Umbilical cord (tissue), 1 donor: ENCODE measurements at regions not wholly inside any gene's neighbourhood (a gene's known extent, or its start where the extent isn't known, plus 50 kb on each side); places are given as distances from the start of the nearest gene placed in this dataset.

ENCODE experiments used
- DNase-seq: peaks from one replicate; pipeline ENCODE4 v3.0.0-alpha.2; 2015; ENCODE audit warnings: low spot score

DNA sequence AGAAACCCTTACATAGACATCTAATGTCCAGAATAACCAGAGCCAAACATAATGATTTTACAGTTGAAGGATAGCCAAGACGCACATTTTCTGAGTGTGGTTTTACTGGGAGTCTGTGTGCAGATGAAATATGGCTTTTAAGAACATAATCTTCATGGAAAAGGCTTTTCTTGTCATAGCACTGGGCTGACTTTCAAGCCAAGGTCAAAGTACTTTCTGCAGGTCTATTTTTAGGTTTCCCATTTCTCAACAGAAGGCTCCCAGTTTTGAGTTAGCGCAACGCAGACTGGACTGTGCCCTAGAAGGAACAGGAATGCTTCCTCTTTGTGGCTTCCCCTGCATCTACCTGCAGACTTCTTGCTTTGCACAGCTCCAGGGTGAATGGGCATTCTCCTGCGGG is 92.3 kb upstream of the UPP2 start:
- peak; percentile 80 for DNase-seq

DNA sequence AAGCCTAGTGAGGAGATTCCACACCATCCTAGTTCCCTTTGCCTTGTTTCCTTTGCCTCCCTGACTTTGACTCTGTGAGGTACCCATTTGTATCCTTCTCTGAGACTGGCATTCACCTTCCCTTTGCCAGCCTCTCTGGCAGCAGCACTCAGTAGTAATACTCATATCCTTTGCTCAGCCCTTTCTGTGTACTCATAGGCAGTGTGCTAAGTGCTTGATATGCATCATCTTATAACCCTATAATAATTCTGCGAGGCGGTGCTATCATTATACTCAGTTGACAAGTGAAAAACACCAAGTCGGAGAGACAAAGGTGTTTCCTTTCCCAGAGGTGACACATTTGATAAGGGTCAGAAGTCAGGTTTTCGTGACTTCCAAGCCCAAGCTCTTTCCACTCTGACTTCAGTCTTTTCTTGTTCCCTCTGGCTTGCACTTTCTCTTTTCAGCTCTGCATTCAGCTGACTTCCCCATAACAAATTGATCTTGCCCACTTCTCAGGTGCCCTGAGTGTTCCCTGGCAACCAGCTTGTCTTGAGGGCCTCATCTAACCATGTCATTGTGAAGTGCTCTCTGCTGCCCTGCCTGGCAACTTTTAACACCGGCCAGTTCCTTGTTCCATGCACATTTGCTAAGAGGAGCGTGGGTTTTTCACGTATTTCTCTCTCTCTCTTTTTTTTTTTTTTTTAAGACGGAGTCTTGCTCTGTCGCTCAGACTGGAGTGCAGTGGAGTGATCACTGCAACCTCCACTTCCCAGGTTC is 94.5 kb upstream of the UPP2 start:
- no peak for DNase-seq

DNA sequence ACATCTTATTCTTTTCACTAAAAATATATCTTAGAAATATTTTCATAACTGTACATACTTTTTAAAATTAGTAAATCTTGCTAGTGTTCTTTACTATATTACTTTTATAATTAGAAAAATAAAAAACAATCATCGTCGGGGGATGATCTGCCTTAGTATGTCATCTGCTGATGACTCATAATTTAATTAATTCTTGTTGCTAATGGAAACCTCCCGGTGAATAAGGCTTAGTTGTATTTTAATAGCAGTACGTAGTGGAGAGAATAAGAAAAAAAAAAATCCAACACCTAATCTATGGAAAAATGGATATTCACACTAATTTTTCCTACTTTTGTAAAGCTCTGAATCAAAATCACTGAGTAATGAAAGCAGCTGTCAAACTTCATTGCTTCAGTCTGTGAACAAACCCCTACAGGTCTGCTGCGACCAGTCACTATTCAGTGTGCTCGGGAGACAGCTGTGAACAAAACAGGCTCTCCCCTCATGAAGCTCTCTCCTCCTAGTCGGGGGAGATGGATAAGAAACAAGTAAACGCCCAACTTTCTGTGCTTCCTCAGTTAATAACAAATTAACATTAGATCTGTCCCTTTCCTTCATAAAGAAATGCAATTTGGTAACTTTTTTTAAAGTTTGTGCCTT is 97.4 kb upstream of the UPP2 start:
- no peak for DNase-seq

DNA sequence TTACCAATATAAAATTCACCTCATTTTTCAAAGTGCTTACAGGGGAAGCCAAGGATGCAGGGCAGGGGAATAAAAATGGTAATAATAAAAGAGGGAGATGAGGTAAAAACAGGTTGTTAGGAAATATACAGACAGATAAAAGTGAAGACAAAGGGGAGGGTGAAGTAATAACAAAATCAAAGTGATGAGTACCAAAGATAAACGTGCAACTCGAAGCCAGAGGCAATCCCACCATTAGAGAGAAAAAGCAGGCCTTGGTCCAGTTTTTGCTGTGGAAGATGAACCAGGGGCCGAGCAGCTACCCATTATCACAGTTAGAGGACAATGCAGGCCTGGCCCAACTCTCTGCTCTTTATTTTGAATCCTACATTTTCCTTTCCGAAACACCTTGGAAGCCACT is 99.6 kb upstream of the UPP2 start:
- DNase-seq = no peak

DNA sequence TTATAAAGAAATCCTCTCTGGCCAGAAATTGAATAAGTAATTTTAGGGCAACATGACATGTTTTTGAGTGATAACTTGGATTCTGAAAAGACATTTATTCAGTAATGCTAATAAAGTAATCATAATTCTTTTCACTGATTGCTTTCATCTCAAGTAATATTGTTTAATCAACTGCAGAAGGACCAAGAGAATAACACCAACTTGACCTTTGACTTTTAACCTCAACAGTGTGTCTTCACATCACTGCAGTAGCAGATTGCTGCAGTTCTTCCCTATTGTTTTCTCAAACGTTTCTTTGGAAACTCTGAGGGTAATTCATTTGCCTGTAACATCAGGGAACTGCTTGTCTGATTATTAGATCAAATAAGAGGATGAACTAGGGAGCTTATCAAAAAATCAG is 104.9 kb upstream of the UPP2 start:
- DNase-seq = no peak

DNA sequence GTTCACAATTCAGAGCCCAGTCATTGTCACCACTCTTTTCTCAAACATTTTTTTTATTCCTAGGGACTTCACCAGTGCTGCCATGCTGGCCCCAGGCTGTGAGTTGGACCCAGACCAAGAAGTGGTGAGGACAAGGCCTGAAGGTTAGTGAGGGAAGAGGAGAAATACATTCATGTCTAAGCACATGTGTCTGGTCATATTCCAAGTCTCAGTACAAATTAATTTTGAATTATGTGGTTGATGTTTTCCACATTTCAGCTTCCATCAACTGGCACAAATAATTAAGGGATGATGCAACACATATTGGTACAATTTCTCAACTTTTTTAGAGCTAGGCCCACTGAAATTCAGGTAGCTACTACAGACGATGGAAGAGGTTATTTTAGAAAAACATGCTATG is 106.6 kb upstream of the UPP2 start:
- DNase-seq = no peak

DNA sequence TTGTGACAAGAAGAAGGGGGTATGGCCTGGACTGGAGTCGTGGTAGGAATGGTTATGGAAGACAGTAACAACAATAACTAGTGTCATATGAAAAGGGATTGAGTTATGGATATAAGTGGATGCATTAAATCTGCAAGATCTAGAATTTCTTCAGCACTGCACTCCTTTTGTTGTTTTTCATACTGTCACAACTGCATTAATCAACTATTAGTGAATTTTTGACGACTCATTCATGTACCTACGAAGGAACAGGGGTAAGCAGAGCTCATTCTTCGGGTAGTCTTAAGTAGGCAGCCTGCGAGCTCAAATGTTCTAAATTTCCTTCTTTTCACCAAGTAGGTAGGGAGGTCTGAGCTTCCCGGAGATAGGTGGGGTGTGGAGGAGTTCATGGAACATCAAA is 109.7 kb upstream of the UPP2 start:
- DNase-seq = no peak

DNA sequence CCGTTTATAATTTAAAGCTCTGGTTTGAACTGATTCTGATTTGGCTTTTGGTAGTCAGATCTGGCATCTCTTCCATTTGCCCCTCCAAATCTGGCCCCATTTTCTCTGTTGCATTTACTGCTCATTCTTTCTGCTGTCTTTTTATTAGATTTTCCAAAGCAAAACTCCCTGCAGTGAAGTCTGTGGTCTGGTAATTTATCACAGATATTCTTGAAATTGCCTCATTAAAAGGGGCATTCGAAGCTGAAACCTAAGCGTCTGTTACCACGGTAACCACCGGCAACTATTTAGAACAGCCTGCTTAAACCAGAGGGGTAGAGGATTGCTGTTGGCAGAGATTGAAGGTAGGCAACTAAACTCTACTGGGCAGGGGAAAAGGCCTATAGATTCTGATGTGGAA is 111.5 kb upstream of the UPP2 start:
- no peak for DNase-seq

DNA sequence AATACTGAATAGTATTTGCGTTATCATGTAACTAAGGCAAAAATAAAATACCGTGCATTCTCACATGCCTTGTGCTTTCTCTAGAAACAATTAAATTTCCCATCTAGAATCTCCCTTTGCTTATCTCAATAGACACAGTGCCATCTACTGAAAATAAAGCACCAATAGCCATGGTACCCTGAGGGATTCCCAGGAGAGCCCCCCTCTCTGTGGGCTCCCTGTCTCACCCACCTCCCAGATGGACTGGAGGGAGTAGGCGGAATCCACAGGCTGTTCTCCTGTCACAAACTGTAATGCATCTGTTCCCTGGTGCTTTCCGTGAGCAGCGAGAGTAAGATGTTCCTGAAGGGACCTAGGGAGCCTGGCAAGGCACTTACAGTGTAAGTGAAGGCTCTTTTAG is 112.4 kb upstream of the UPP2 start:
- DNase-seq = no peak

DNA sequence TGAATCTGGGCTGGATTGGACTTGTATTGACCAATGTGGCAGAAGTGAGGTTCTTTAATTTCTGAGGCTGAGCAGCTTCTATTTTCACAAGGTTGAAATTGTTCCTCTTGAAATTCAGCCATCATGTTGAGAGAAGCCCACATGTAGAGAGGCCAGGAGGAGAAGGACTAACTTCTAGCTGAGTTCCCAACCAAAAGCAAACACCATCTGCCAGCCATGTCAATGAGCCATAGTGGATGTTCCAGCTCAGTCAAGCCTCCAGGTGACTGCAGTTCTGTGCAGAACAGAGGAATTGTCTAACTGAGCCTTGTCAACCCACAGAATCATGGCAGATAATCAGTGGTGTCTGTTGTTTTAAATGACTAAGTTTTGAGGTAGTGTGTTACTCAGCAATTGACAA is 110.6 kb upstream of the ACVR1 start:
- no peak for DNase-seq

DNA sequence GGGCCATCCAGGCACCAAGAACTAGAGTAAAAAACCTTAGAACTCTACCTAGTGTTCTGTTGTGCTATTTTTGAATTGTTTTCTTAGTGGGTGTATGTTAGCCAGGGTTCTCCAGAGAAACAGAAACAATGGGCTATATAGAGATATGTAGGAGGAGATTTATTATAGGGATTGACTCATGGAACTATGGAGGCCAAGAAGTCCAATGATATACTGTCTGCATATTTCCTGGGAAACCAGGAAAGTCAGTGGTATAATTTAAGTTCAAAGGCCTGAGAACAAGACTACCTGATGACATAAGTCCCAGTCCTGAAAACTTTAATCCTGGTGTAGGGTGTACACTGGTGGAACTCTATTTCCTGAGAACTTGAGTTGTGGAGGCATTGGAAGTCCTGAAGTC is 108.7 kb upstream of the ACVR1 start:
- DNase-seq = no peak

DNA sequence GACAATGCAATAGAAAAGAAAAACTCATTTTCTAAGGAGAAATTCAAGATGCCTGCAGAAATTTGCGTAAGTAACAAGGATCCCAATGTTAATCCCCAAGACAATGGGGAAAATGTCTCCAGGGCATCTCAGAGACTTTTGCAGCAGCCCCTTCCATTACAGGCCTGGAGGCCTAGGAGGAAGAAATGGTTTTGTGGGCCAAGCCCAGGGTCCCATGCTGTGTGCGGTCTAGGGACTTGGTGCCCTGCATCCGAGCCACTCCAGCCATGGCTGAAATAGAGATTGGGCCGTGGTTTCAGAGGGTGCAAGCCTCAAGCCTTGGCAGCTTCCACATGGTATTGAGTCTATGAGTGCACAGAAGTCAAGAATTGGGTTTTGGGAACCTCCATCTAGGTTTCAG is 103.9 kb upstream of the ACVR1 start:
- no peak for DNase-seq

DNA sequence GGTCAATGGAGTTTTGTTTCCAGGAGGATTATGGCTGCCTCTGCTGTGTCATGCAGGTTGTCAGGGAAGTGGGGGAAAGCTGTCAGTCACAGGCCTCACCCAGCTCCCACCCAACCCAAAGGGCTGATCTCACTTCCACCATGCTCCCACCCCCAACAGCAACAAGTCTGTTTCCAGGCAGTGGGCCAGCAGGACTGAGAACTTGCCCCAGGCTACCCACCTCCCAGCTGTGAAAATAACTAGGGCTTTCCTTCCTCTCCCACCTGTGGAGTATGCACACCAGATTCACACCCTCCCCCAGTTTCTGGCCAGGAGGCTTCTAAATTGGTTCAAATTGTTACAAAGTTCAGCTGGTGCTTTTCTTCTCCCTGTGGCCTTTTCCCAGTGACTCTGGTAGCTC is 95.6 kb upstream of the ACVR1 start:
- DNase-seq = no peak

DNA sequence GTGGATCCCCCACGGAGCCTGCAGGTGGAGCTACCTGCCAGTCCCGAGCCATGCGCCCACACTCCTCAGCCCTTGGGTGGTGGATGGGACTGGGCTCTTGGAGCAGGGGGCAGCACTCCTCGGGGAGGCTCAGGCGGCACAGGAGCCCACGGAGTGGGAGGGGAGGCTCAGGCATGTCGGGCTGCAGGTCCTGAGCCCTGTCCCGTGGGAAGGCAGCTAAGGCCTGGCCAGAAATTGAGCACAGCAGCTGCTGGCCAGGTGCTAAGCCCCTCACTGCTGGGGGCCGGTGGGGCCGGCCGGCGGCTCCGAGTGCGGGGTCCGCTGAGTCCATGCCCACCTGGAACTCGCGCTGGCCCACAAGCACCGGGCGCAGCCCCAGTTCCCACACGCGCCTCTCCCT is 91.7 kb upstream of the ACVR1 start:
- DNase-seq = no peak

DNA sequence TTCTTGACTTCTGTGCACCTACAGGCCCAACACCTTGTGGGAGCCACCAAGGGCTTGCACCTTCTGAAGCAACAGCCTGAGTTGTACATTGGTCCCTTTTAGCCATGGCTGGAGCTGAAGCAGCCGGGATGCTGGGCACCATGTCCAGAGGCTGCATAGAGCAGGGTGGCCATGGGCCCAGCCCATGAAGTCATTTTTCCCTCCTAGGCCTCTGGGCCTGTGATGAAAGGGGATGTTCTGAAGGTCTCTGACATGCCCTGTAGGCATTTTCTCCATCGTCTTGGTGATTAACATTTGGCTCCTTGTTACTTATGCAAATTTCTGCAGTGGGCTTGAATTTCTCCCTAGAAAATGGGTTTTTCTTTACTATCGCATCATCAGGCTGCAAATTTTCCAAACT is 83.1 kb upstream of the ACVR1 start:
- no peak for DNase-seq

DNA sequence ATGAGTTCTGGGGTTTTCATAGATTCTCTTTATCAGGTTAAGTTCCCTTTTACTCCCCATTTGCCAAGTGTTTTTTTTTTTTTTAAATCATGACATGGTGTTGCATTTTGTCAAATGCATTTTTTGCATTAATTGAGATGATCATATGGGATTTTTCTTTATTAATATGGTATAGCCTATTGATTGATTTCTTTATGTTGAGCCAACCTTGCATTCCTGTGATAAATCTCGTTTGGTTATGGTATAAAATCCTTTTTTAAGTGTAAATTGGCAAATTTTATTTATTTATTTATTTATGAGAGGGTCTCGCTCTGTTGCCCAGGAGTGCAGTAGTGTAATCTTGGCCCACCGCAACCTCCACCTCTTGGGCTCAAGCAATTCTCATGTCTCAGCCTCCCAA is 81.5 kb upstream of the ACVR1 start:
- no peak for DNase-seq

DNA sequence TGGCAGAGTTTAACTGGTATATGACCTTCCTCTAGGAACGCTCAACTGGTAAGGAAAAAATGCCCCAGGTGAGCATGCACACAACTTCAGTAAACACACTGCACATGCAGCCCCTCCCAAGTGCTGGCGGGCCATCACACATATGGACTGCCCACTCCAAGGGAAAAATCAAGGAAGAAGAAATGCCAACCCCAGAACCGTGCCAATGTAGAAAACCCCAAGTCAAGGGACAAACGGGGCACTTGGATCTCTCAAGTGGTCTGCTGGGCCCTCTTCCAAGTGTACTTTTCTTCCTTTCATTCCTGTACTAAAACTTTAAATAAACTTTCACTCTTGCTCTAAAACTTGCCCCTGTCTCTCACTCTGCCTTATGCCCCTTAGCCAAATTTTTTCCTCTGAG is 76.4 kb upstream of the ACVR1 start:
- DNase-seq = no peak

DNA sequence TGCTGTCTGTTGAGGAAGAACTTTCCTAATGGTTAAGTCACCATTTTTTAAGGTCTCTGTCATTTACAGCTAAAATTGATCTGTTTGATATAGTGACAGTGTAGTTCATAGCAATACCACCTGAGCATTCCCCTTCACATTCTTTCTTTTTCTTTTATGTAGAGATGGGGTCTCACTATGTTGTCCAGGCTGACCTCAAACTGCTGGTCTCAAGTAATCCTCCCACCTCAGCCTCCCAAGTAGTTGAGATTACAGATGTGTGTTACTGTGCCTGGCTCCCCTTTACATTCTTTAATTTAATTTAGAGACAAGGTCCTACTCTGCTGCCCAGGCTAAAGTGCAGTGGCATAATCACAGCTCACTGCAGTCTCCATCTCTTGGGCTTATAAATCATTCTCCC is 72.7 kb upstream of the ACVR1 start:
- DNase-seq = no peak

DNA sequence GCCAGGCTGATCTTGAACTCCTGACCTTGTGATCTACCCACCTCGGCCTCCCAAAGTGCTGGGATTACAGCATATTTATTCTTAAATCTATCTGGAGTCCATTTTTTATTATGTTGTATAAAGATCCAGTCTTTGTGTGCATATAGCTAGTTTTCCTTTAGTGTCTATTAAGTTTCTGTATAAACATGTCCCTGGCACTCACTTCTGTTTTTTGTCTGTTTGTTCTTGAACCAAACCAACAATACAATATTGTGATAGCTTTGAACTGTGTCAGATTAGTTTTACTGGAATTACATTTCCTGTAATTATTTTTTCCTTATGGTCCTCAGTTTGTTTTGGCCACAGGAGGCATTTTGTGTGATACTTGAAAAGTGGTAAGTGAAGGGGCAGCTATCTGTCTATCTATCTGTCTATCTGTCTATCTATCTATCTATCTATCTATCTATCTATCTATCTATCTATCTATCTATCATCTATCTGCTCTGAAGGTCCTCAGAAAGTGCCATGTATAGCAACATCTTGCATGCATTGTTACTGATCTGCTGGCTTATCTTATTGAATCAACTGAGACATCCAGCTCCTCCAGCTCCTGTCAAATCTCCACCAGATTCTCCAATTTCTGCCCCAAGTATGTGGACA is 70.9 kb upstream of the ACVR1 start:
- DNase-seq = no peak

DNA sequence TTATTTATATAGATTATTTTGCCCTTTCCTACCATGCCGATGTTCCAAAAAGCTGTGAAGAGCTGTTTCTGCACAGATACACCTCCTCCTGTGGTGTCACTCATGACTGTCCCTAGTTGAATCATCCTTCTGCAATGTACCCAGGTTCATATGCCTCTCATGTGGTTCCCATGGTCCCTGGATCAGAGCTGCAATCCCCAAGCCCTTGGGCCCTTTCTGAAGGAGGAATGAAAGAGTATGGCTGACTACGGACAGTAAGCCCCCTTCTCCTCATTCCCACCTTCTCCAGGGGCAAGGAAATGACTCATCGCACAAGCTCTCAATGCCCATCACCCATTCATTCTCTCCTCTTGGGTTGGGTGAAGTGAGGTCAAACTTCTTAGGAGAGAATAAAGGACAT is 63.9 kb upstream of the ACVR1 start:
- no peak for DNase-seq

DNA sequence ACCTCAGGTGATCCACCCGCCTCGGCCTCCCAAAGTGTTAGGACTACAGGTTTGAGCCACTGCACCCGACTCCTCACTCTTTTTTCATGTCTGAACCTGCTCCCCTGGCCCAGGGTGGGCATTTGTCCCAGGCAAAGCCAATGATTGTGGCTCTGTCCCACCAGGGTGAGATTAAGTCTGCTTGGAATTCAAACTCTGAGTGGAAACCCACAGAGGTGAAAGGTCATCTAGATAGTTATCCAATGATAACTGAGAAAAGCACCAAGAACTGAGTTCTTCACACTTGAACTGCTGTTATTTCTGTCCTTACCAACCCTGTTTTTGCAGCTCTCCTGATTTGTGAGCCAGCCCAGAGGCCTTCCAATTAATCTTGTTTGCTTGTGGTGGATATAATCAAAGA is 62.4 kb upstream of the ACVR1 start:
- no peak for DNase-seq

DNA sequence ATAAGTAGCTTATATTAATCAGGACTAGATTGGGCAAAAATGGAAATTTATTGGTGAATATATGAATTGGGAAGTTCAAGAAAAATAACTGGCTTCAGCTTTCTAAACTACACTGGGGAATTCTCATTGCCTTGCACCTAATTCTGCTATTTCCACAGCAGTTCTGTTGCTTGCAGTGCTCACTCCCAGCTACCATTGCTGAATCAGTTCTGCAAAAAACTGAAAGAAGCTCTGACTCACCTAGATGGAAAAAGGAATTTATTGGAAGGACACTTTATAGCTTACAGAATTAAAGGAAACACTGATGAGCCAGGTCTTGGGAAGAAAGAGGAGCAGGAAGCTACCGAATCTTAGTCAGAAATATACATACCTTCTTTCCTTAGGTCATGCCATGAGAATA is 60.3 kb upstream of the ACVR1 start:
- no peak for DNase-seq

DNA sequence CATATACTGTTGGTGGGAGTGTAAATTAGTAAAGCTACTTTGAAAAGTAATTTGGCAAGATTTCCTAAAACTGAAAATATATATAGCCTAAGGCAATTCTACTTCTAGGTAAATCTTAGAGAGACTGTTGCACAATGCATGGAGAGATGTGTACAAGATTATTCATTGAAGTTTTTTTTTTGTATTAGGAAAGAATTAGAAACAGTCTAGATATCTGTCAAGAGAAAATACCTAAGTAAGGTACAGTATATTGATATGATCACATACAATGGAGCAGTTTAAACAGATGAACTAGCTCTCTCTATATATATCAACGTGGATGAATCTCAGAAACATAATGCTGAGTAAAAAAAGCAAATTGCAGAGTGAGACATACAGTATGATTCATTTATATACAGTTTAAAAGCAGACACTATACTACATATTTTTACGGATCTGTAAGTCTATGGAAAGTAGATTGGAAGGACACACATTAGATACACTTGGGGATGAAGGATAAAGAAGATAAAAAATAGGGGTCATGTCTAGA is 59.3 kb upstream of the ACVR1 start:
- DNase-seq = no peak
